Transverse colon (tissue), 3 donors: ENCODE measurements at regions not wholly inside any gene's neighbourhood (a gene's known extent, or its start where the extent isn't known, plus 50 kb on each side); places are given as distances from the start of the nearest gene placed in this dataset.

Experiments used
- CTCF ChIP-seq, 5 experiments: fragments of 200-600 bp in 3 of 5; fragments of 450-650 bp in 2 of 5; sonication (generic) in 3 of 5; IDR thresholded peaks; 1 replicate in 2 of 5; 2 replicates in 3 of 5; pipeline ENCODE4 v1.5.1; 2016 to 2017; ENCODE audit warnings: antibody characterized with exemption in 5 of 5, inconsistent platforms in 3 of 5, mild to moderate bottlenecking in 2 of 5, moderate library complexity in 1 of 5
- EP300 ChIP-seq: sonication (generic); formaldehyde crosslinking; IDR thresholded peaks from one replicate; pipeline ENCODE4 v1.6.1; 2017; ENCODE audit warnings: antibody characterized with exemption, low read depth
- POLR2A ChIP-seq: fragments of 450-650 bp; IDR thresholded peaks from one replicate; pipeline ENCODE4 v1.6.1; 2016; ENCODE audit warnings: antibody characterized with exemption, mild to moderate bottlenecking, moderate library complexity

- TF ChIP-seq CTCF (IDR thresholded peaks at IDR 0.05) (no peak), POLR2A (no peak), EP300 (no peak)
Observed at GRCh38 chr18:72640557-72640956, 96.4 kb upstream of the CBLN2 start.
